22Rv1 (cell line): ENCODE measurements at regions not wholly inside any gene's neighbourhood (a gene's known extent, or its start where the extent isn't known, plus 50 kb on each side); places are given as distances from the start of the nearest gene placed in this dataset.

Experiments
- H3K27ac ChIP-seq: fragments of 450-650 bp; 2 replicates; pipeline ENCODE4 v1.5.1; 2017
- ZFX ChIP-seq: fragments of 450-650 bp; IDR thresholded peaks from 2 replicates; pipeline ENCODE4 v1.6.1; 2017; ENCODE audit warnings: antibody characterized with exemption, borderline replicate concordance
- TF ChIP-seq, protein P1 (sequence below): fragments of 450-650 bp; IDR thresholded peaks from 2 replicates; pipeline ENCODE4 v1.5.1; 2017; ENCODE audit warnings: mild to moderate bottlenecking

GRCh38 chr20:60453388-60454246 lies 495.4 kb downstream of the CDH26 start:
- TF ChIP-seq, protein P1, sequence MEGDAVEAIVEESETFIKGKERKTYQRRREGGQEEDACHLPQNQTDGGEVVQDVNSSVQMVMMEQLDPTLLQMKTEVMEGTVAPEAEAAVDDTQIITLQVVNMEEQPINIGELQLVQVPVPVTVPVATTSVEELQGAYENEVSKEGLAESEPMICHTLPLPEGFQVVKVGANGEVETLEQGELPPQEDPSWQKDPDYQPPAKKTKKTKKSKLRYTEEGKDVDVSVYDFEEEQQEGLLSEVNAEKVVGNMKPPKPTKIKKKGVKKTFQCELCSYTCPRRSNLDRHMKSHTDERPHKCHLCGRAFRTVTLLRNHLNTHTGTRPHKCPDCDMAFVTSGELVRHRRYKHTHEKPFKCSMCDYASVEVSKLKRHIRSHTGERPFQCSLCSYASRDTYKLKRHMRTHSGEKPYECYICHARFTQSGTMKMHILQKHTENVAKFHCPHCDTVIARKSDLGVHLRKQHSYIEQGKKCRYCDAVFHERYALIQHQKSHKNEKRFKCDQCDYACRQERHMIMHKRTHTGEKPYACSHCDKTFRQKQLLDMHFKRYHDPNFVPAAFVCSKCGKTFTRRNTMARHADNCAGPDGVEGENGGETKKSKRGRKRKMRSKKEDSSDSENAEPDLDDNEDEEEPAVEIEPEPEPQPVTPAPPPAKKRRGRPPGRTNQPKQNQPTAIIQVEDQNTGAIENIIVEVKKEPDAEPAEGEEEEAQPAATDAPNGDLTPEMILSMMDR = peak; percentile 16; the same call in 1 of the 2 replicates
- no peak for TF ChIP-seq ZFX
- no peak overlapping the region for H3K27ac ChIP-seq

- no peak overlapping the region for H3K27ac ChIP-seq
- TF ChIP-seq, protein P1 = no peak
- TF ChIP-seq ZFX = no peak
Observed at GRCh38 chr20:60454491-60454890, 496.3 kb downstream of the CDH26 start.

- H3K27ac ChIP-seq = no peak overlapping the region
- TF ChIP-seq, protein P1 = no peak
- no peak for TF ChIP-seq ZFX
Observed at GRCh38 chr20:60455272-60455671, 497.0 kb downstream of the CDH26 start.

DNA sequence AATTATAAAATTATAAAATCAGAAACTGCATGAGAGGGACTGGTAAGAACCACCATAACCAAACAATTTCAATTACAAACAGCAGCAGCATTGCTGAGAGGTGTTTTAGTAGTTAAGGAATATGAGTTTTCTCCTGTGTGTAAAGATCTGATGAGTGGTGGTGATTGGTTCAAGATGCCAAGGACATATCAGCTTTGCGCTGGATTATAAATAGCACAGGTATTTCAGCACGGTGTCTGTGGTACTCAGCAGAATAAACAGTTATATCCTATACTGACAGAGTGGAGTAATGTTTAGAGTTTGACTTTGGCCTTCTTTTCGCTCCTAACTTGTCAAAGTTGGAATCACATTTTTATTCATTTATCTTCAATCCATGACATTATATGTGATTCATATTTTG lies 501.0 kb downstream of the CDH26 start:
- TF ChIP-seq, protein P1 = no peak
- no peak for TF ChIP-seq ZFX

GRCh38 chr20:60461993-60462392 lies 503.8 kb downstream of the CDH26 start:
- no peak overlapping the region for H3K27ac ChIP-seq
- TF ChIP-seq, protein P1 = no peak
- no peak for TF ChIP-seq ZFX

More for the DNA sequence above, 501.0 kb downstream of the CDH26 start:
- H3K27ac ChIP-seq = no peak overlapping the region

GRCh38 chr20:60463798-60464197 lies 505.6 kb downstream of the CDH26 start:
- no peak for TF ChIP-seq ZFX
- TF ChIP-seq, protein P1 = no peak
- H3K27ac ChIP-seq = no peak overlapping the region

- TF ChIP-seq ZFX = no peak
- no peak overlapping the region for H3K27ac ChIP-seq
Observed at GRCh38 chr20:60465439-60465838, 507.2 kb downstream of the CDH26 start.
